ENCODE measurements at regions not wholly inside any gene's neighbourhood (a gene's known extent, or its start where the extent isn't known, plus 50 kb on each side); places are given as distances from the start of the nearest gene placed in this dataset.

DNA sequence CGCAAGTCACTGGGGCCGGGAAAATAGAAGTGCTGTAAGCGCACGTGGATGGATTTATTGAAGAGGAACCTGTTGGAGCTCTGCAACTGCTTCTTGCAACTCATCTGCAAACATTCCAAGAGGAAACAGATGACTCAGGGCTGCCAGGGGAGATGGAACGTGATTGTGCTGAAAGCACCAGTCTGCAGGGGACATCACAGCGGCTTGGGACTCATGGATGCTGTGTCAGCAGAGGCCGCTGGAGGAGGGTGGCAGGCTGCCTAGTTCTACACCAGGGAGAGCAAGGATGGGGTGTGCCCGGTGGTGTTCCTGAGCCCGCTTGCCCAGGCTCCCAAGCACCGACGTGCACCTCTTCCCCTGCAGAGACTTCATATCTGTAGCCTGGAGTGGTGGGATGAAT lies 515.7 kb downstream of the TCERG1L start:
- DNase-seq (ENCODE audit: low read depth), result no peak

DNA sequence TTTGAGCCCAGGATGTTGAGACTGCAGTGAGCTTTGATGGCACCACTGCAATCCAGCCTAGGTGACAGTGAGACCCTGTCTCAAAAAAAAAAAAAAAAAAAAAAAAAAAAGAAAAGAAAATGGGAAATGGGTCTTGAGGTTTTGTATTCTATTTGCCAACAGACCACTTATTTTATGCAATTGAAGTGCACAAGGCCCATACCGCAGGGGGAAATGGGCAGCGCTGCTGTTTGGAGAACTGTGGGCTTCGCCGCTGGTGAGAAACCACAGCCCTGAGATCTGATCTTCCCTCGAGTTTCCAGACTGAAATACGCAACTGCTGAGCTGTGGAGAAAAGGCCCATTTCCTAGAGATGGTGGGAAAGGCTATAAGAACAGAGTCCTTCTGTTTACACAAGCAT lies 512.0 kb downstream of the TCERG1L start:
- DNase-seq (ENCODE audit: low read depth), result no peak

DNA sequence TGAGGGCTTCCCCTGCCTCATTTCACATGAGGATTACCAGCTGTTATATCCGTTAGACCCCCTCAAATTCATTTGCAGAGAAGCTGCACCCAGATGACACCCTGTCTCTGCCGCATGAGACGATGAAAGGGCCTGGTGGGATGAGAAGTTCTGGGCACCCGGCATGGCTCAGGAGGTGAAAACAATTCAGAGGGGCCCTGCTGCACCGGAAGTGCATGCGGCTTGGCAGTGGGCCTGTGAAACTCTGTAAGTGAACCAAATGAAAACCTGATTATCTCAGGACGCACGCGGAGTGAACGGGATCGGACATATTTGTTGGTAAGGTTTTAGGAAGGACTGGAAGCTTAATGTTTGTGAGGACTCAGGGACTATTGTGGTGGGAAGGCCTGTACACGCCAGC lies 511.2 kb downstream of the TCERG1L start:
- no peak for DNase-seq (ENCODE audit: low read depth)

DNA sequence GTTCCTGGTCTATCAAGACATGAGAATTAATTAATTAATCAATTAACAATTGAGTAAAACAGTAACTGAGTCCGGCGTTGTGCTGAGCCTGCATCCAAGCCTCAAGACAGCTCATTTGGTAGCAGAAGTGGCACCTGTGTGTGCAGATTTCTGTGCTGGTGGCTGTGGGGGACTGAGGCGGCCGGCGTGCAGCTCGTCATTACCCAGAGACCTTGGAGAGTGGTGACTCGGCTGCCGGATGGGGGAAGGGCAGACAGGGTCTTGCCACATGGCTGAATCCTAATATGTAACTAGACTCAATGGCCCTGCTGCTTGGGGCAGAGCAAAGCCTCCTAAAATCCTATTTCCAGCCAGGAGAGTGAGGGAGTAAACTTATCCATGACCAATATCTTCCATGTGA lies 510.2 kb downstream of the TCERG1L start:
- no peak for DNase-seq (ENCODE audit: low read depth)

DNA sequence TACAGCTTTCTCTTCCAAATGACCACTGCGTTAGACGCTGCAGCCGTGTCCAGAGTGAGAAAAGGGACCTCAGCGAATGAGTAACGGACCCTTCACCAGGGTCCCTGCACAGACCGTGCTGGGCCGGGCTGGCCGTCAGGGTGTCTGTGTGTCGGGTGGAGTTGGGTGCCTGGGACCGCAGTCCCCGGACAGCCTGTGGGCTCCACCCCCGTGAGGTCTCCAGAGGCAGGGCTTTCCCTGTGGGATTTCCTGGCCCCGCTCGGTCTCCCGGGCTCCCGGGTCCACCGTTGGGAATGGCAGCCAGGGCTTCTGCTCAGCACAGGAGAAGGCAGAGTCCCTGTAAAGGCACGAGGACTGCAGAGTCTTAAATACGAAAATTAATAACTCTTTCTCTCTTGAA lies 509.7 kb downstream of the TCERG1L start:
- DNase-seq (ENCODE audit: low read depth), result no peak

DNA sequence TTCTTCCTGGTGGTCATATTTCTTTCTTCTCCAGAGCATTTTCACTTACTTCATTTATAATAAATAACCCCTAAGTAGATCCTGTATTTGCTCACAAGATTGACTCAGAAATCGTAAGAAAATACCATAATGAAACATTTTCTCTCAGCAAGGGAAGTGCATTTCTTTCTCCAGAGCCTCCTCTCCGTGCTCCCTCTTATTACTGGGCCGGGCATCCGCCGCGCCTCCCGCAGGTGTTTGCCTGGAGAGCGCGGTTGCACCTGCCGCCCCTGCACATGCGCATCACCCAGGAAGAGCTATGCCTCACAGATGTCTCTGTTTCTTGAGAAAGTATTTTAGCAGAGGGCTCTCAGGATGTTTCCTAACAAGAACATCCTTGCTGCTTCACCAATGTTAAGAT lies 509.2 kb downstream of the TCERG1L start:
- no peak for DNase-seq (ENCODE audit: low read depth)

DNA sequence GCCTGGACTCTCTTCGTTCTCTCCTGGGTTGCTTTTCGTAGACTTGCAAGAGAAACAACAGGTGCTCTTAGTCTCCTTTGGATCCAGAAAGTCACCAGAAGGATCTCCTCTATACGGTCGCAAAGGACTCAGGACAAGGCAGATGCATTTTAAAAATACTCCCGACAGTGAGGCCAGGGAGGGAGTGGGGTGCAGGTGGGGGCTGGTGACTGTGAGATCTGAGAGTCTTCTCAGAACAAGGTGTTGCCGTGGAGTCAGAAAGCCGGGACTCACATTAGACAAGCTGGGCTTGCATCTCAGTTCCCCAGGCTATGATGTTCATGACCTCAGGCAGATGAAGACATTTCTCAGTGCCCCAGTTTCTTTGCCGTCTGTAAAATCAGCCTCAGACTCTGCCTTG lies 507.2 kb downstream of the TCERG1L start:
- no peak for DNase-seq (ENCODE audit: low read depth)

DNA sequence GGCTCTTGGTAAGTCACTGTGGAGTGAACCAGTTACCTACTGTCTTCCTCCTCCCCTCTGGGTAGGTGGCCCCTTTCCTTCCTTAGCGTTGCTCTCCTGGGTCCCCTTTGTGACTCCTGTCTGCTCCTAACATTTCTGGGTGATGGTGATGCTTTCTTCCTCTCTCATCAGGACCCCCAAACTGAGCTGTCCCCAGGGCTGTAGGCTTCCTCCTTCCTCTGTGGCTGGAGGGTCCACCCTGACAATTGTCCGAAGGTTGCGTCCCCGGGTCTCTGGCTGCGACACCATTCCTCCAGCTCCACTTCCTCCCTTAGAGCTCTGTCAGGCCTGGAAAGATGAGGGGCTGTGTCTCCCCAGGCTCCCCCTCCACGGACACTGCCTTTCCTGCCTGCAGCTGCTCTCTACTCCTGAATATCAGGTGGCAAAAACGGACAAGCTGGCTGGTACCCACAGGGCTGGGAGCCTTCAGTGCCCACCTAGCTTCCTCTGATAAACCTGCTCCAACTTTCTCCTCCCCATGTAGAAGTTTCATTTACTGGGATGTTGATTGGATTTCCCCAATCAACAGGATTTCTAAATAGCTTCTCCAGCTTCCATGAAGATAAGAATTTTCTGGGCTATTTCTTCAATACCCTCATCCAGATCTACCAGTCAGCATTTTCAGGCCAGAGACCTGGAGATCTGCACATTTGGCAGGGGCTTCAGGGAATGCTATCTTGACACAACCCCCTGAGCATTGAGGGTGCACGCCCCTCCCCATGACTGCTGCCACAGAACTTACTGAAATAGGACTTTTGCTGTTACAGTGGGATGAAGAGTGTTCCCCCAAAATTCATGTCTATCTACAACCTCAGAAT lies 506.5 kb downstream of the TCERG1L start:
- no peak for DNase-seq (ENCODE audit: low read depth)

DNA sequence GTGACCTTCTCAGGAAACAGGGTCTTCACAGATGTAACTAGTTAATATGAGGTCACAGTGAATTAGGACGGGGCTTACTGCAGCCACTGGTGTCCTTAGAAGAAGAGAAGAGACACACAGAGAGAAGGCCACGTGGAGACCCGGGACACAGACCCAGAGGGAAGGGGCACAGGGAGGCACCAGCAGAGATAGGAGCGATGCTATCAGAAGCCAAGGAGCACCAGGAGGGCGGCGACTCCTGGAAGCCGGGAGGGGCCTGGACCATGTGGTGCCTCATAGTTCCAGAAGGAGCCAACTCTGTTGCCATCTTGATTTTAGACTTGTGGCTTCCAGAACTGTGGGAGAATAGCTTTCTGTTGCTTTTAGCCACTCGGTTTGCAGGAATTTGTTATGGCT lies 505.9 kb downstream of the TCERG1L start:
- DNase-seq (ENCODE audit: low read depth), result no peak

DNA sequence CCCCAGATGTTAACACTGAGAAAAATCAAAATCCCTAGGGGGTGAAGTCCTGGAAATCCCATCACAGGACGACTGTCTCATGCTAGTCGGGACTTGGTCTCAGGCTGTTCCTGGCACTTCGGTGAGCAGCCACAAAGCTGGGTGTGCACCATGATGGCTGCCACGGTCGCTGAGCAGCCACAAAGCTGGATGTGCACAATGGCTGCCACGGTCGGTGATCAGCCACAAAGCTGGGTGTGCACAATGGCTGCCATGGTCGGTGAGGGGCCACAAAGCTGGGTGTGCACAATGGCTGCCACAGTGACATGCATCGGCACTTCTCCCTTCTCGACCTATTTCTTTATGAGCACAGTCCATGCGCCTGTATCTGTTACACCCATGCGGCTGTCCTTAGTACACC lies 505.1 kb downstream of the TCERG1L start:
- DNase-seq (ENCODE audit: low read depth), result no peak

DNA sequence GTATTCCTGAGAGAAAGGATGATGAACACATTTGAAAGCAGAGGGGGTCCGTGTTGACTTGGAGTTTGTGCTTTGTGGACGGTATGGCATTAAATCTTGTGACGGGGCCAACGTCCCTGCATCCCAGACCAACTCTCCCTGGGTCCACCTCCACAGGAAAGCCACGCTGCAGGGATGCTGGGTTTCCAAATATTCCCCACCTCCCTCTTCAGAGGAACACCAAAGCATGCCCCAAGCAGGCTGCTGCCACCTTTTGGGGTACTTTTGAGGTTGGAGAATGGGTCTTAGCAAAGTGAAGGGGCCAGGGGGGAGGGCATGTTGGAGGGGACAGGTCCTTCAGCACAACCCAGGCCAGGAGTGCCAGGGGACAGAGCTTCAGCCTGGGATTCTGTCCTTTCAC lies 504.4 kb downstream of the TCERG1L start:
- no peak for DNase-seq (ENCODE audit: low read depth)

DNA sequence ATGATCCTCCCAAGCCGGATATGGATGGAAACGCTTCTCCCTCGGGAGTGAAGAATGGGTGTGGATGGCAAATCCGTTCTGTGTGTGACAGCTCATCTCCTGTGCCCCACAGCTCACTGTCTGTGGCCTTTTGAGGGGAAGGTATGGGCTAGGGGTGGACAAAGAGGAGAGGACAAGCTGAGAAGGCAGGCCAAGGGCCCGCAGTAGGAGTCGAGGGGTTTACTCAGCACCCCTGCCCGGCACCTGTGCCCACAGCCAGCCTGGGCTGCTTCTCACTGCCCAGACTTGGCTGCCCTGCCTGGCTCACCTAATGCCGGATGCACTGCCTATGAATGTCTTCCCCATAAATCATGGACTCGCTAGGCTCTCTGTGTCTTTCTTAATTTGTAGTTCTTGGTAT lies 503.8 kb downstream of the TCERG1L start:
- no peak for DNase-seq (ENCODE audit: low read depth)

DNA sequence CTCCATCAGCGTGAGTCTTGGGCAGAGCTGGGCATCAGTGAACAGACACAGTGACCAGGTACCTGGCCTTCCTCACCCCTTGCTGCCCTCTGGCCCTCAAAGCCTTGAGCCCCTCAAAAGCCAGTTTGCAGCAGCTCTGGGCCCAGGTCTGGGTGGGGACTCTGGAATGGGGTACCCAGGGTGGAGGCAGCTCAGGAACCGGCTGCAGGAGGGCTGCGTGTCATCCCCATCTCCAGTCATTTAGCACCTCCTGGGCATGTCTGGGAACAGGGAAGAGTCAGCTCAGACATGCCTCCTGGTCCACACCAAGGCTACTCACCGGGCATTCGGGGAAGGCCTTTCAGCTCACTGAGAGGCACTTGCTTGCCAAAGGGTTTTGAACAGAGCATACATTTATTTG lies 503.3 kb downstream of the TCERG1L start:
- no peak for DNase-seq (ENCODE audit: low read depth)

DNA sequence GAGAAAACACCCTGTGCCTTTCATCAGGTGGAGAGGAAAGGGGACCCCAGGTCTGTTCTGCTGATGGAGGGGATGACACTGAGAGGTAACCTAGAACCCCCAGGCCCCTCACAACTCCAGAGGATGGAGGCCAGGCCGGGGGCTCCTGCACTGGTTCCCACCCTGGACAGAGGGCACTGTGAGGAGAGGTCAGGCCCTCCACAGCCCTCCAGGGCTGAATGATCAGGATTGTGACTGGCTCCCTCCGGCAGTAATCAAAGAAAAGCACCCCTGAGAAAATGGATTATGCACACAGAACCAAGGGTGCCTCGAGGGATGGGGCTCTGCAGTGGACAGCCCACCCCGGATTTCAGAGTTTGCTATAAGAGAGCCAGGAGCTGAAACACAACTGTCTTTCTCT lies 502.8 kb downstream of the TCERG1L start:
- no peak for DNase-seq (ENCODE audit: low read depth)

DNA sequence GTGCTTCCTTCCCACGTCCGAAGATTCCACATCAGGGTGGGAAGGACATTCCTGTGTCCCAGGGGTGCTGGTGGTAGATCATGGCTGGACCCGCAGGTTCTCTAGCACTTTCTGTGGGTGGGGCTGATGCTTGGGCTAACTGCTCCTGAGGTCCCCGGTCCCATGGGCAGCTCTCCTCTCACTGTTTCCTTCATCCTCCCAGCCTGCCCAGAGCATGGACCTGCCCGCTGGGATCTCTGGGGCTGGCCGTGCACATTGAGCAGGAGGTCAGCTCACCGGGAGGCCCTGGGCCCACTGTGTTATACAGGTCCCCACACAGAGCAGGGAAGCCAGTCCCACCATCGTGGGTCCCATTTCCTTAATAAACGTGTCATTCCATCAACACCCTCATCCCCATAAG lies 502.3 kb downstream of the TCERG1L start:
- DNase-seq (ENCODE audit: low read depth), result no peak

DNA sequence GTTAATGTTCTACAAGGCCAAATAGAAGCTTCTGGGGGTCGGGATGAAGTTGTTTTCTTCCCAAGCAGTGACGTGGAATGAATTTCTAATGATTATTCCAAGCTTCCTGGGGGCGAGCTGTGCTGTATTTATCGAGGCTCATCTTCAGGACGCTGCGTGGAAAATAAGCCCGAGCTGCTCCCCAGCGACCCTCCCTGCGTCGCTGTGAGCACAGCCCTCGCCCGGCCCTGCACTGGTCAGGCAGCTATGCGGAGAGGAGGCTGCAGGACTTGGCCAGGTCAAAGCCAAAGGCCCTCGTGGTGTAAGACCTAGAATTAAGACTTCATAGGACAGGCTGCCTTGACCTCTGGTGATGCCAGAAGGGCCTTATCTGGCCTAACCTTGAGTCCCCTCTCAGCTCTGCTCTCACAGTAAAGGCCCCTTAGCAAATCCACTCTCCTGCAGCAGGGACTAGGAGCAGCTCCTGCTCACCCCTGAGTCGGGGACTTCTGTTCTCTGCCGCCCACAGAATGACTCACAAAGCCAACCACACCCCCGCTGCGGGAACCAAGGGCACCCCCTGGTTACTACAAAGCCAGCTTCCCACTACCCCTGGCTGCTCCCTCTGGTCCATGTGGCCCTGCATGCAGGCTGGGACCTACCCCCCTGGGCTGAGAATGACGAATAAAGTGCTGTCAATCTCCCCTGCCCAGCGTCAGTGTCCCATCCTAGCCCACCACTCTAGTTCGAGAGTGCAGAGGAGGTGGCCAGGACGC lies 501.6 kb downstream of the TCERG1L start:
- DNase-seq (ENCODE audit: low read depth), result no peak

DNA sequence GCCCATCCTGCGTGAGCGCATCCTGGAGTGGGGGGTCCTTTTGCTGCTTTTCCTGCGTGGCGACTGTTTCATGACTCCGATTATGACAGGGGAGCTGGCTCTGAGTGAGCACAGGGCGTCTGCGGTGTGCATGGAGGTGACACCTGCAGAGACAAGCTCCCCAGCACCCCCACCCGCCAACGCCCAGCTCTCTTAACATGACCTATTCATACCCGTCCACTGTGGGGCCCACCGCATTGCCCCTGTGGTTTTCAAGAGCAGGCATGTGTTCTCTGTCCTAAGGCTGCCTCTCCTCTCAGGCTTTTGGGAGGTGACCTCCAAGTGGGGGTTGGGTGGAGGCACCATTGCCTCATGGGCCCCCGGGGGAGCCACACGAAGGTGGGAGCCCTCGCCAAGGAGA lies 500.7 kb downstream of the TCERG1L start:
- no peak for DNase-seq (ENCODE audit: low read depth)

DNA sequence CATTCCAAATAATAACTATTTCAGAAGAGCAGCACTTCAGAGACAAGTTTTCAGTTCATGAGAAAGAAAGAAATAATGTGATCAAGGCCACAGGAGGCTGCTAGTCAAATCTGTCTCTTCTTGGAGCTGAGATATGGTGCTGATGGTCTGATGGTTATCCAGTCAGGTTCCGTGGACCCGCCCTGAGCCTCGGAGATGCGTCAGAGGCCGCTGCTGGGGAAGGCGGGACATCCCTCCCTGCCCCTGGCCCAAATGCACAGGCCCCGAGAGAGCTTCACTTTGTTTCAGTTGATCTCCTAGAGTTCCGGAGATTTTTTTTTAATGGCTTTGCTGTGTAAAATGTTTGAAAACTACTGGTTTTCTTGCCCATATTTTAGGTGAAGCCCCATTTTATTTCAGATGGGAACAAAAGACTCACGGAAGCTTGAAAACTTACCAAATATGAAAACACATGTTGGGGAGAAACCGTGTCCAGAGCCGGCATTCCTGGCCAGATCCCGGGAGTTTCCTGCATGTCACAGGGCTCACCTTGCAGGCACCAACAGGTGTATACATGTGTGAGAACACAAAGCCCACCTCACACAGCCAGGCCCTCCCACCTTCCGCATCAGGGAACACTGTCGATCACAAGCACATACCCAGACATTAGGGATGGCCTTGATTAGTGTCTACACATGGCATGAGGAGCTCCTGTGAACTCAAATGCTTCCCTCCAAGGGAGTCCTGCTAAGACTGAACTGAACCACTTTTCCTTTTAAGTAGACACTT lies 499.0 kb downstream of the TCERG1L start:
- DNase-seq (ENCODE audit: low read depth), result no peak

DNA sequence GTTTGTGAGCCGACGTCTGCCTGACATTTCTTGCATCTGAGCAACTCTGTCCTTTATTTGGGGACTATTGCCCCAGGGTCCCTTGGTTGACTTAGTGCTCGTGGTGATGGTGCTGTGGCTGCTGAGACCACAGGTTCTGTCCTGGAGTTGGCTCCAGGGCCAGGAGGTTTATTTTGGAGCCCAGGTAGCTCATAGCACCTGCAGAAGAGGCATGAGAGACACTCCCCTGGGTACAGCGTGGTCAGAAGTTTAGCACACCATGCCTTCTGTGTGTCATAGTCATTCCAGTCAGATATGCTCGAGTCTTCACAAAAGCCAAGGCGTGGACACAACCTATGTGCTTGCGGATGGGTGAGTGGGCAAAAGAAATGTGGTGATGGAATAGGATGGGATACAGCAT lies 496.9 kb downstream of the TCERG1L start:
- DNase-seq (ENCODE audit: low read depth), result no peak

DNA sequence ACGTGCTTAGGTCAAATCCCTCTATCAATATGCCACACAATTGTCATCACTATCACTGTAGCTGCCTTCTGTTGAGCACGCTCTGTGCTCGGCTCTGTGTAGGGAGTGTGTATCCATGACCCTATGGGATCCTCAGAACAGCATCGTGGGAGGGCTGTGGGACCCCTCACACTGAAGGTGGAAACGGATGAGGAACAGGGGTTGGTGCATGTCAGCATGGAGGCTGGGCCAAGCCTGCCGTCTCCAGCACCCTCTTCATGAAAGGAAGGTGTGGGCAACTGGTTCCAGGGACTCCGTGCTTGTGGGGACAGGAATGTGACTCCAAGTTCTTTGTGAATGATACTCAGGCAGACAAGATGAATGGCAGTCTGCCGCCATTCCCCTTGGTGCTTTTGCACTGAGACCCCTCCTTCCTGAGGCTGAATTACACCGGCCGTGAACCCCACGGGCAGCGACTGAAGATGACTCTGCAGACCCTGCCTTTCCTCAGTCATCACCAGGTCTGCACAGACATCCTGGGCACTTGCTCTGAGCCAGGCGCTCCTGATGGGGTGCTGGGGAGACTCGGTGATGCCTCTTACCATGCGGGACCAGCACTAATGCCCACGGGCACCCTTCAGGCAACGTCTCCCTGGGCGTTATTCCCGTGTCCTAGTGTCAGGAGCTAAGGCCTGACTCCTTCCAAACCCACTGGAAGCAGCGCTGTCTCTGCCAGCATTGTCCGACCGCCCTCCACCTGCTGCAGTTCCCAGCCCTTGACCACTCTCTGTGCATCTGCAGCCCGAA lies 495.2 kb downstream of the TCERG1L start:
- no peak for DNase-seq (ENCODE audit: low read depth)

DNA sequence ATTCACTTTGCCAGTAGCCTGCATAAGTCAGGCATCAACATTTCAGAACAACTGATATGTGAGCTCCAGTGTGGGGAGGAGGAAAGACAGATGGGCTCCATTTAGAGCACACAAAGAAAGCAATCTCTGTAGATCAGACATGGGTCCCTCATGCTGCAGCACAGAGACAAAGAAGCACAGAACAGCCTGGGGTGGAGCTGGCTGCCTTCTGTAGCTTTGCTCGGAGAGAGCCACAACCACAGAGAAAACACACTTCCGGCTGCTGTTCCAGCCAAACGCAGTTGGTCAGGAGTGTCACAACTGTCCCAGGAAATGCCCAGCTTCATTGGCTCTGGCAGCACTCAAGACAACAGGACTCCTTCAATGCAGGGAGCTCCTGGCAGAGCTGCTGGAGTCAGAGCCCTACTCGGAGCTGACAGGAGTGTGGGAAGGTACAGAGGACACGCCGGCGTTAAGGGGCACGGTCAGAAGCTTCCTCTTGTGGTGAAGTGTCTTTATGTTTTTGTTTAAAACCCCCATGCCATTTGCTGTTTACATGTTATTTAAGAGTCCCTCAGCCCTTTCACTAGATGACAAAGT lies 494.4 kb downstream of the TCERG1L start:
- no peak for DNase-seq (ENCODE audit: low read depth)
